NK-92 treated with Interleukin-12 subunit alpha and Interleukin-12 subunit beta, amount 100 ng/mL, for 24 hours (cell line): ENCODE measurements at regions not wholly inside any gene's neighbourhood (a gene's known extent, or its start where the extent isn't known, plus 50 kb on each side); places are given as distances from the start of the nearest gene placed in this dataset.

ENCODE experiments used
- DNase-seq: peaks from one replicate; lab custom pipeline; 2025; lab: John Stamatoyannopoulos, UW

DNA sequence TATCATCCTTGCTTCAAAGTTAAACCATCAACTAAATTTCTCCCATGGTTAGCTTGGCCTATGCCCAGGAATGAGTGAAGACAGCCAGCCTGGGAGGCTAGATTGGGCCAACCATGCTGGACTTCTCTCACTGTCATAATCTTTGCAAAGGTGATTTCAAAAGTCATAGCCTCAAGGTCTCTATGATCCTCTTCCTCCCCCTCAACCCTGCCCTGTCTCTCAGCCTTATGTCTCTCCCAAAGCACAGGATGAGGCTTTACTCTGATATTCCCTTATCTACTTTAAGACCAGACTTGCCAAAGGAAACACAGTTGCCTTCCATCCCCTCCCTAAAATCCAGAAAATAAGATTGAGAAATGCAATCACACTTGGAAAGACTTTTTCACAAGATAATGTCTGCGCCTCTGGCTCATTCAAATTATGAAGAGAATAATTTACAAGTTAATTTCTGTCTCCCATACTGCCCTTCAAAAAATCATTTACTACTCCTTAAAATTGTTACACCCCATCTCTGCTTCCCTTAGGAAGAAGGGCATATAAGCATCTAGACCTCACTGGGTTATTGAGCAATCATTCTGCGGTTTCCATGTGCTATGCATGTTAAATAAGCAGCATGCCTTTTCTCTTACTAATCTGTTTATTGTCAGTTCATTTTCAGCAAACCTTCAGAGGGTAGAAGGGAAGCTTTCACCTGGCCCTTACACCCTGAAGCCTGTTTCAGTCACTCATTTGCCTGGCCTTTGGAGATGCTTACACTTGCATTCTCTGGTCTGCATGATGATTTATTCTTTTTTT, 113.8 kb upstream of the ANKRD55 start:
- no peak for DNase-seq

DNA sequence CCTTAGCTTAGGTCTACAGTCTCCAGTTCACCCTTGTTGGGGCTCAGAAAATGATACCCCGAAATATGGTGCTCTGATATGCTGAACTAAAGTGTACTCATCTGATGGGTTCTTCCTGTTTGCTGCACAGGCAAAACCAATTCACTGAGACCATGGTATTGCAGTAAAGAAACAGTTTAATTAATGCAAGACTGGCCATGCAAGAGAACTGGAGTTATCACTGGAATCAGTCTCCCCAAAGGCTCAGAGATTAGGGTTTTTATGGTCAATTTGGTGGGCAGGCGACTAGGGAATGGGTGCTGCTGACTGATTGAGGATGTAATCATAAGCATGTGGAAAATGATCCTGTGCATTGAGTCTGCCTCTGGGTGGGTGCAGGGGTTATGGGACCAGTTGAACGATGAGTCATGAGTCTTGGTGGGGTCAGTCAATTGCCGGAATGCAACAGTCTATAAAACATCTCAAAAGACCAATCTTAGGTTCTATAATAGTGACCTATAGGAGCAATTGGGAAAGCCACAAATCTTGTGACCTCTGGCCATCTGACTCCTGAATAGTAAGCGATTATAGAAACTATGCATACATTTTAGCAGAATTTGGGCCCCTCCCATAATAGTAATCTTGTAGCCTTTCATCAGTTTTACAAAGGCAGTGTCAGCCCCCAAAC, 113.0 kb upstream of the ANKRD55 start:
- DNase-seq: no peak

DNA sequence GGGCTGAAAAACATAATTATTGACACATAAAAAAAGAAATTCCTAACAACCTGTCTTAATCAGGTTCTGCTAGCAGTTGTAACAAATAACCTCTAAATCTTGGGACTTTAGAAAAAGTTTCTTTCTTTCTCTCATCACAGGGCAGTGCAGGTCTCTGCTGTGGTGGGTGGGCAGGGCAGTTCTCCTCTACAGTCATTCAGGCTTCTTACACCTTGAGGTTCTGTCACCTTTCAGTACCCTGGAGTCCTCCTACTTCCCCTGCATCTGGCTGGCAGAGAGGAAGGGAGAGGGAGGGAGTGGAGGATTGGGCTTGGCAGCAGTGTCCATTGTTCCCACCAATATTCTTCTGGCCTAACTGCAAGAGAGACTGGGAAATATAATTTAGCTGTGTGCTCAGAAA, 112.2 kb upstream of the ANKRD55 start:
- no peak for DNase-seq

DNA sequence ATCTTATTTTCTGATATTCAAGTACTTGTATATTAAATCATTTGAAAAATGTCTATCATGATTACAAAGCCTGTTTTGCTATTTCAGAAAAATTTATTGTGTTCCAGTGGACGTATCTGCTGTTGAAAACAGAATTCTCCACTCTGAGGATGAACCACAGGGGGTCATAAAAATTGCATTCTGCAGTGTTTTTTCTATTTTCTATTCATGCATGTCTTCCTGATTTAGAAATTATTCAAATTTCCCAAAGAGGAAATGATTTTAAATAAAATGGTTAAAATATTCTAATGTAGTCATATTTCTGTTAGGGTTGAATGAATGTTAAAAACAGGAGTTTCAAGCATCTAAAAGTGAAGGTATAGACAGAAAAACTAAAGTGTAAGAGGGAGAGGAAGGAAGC, 111.5 kb upstream of the ANKRD55 start:
- no peak for DNase-seq

DNA sequence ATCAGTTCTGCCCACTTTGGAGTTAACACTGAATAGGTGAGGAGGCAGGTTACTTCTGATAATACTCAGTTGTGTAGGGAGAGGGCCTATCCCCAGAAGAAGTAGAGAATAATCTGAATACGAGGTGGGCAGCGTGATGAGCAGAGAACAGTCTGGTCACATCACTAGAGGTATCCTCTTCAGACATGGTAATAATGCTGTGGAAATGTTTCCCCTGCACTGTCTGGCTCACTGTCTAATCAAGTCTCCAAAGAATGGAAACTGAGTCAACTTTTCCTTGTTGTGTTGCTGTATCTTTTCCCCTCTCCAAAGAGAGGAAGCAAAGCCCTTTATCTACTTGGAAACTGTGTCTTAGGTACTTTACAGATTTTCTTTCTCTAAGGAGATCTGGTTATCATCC, 110.9 kb upstream of the ANKRD55 start:
- no peak for DNase-seq

DNA sequence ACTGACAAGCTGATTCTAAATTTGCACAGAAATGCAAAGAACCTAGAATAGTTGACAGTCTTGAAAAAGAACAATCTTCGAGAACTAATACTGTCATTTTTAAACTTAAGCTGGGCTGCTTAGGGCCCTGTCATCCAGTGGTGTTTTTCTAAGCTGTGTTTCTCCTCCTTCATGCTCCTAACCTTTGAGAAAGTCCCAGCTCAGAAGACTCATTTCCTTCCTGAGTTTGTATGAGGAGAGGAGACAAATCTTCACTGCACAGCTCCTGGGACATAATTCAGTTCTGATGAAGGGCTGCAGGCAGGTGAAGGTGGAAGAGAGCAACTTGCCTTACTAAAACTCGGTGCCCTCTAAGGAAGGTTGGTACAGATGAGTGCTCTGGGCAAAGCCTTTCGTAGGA, 109.5 kb upstream of the ANKRD55 start:
- no peak for DNase-seq

DNA sequence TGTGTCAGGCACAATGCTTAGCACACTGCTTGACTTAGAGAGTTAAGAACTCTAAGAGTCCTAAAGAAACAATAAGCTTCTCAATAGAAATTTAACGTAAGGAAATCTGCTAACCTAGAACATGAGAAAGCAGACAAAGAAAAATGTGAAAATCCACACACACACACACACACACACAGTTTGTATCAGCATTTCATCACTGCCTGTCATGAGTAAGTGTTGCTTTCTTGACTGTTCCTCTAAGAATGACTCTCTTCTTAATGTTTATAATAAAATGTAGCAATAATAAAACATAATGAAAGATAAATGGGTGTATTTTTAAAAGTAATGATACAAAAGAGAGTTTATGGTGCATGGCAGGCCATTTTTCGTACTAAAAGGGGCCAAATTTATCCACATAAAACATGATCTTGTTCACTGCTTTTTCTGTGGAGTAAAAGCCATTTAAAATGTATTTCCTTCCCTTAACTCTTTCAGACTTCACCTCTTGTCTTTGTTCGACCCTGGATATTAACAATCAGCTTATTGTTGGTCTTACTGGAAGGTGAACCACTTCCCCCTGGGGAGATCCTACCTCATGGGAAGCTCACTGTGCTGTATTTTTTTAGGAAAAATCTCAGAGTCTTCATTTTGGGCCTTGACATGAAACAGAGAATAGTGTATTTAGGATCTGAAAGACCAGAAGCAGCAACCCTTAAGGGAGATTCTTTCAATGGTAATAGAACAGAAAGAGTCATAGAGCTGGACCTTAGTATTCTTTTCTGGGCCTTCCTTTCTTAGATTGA, 107.3 kb upstream of the ANKRD55 start:
- DNase-seq: no peak

DNA sequence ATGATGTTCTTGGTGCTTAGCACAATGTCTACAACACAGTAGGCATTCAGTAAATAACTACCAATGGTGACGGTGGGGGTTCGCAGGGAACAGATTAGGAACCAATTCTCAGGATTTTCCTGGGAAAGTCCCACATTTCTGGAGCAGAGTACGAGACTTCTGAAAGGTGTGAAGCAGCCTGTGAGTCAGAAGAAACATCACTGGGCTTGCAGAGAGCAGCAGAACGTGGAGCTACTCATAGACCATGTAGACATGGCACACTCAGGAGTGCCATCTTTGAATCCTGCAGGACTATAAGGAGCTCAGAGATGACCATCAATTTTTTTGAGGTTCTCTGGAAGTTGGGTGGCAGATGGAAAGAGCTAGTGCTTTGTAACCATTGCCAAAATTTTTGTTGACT, 106.6 kb upstream of the ANKRD55 start:
- DNase-seq: no peak

DNA sequence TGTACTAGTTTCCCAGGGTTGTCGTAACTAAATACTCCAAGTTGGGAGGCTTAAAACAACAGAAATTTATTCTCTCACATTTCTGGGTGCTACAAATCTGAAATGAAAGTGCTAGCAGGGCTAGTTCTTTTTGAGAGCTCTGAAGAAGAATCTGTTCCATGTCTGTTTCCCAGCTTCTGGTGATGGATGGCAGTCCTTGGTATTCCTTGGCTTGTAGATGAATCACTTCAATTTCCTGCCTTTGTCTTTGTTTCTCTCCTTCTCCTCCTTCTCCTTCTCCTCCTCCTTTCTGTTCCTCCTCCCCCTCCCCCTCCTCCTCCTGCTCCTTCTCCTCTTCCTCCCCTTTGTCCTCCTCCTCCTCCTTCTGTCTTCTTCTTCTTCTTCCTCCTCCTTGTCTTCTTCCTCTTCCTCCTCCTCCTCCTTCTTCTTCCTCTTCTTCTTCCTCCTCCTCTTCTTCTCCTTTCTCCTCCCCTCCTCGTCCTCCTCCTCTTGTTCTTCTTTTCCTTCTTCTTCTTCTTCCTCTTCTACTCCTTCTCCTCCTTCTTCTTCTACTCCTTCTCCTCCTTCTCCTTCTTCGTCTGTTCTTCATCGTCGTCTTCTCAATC, 104.7 kb upstream of the ANKRD55 start:
- no peak for DNase-seq

DNA sequence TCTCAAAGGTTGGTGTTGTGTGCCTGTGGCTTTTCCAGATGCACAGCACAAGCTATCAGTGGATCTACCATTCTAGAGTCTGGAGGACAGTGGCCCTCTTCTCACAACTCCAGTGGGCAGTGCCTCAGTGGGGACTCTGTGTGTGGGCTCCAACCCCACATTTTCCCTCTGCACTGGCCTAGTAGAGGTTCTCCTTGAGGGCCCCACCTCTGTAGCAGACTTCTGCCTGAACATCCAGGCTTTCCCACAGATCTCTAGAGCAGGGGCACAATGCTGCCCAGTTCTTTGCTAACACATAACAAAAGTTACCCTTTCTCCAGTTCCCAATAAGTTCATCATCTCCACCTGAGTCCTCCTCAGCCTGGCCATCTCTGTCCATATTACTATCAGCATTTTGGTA, 102.1 kb upstream of the ANKRD55 start:
- no peak for DNase-seq

DNA sequence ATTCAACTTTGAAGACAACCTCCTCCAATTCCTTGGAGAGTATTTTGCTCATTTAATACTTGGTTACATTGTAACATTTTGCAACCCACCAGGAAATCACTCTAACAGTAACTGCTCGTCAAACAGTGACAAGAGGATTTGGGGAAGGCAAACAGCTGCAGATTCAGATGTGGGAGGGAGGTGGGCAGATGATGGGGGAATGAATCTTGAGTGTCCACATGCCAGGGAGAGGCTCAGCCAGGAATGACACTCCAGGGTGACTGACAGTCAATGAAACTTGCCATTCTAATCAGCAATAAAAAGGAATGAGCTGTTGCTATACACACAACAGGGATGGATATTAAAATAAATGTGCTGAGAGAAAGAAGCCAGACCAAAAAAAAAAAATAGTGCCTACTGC, 97.7 kb upstream of the ANKRD55 start:
- no peak for DNase-seq

DNA sequence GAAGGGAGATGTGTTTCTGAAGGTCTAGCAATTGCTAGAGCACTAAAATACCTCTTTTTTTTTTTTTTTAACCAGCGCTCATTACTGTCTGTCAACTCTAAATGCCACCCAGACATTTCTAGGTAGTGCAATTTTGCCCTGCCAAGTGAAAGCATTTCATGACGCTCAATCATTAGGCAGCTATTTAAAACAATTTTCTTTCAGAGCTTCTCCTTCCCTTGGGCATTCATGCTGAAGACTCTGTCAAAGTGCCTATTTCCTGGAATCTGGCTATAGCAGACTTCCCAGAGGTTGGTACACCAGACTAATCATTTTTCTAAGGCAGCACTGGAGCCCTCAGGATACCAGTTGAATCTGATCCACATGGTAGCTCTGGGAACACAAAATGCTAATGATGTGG, 97.0 kb upstream of the ANKRD55 start:
- no peak for DNase-seq

DNA sequence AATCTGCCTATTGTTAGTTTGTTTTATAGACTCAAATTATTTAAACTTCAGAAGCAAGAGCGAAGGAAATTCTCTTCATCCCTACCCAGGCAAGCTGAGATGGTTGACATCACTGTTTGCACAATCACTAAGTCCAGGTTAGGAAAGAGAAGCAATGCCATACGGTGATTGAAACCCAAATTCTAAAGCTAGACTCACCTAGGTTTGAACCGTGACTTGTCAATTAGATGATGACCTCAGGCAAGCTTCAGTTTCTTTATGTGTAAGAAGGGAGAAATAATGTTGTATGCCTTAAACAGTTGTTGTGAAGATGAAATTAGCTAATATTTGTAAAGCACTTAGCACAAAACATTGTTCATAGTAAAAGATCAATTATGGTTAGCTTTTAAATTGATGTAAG, 96.5 kb upstream of the ANKRD55 start:
- no peak for DNase-seq

DNA sequence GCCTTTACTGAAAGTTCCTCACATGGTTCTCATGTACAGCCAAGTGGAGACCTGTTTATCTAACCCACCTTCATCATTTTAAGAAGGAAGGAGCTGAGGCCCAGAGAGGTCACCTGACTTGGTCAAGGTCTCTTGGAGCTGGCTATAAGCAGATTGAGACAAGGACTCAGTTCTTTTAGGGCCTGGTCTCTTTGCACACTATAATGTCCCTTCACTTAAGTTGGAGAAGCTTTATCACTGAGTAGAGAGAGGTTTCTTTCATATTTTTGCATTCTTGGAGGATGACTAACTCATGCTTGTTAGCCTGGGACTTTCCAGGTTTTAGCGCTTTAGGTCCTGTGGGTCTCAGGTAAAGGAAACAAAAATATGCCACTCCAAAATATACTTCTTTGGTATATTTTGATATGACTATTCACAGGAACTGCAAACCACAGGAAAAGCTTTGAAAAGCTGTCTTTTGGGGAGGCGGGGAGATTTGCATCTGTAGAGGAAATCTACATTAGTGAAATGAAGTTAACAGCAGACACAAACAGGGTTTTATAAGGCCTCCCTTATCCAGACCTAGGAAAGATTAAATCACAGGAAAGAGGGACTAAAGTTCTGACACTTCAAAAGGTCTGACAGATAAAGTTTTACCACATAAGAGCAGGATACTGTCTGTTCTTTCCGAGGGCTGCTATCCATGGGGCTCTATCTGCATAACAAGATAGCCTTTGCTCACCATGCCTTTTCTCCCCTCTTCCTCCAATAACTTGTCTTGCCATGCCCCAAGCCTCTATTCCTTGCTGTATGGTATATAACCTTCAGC, 95.8 kb upstream of the ANKRD55 start:
- no peak for DNase-seq

DNA sequence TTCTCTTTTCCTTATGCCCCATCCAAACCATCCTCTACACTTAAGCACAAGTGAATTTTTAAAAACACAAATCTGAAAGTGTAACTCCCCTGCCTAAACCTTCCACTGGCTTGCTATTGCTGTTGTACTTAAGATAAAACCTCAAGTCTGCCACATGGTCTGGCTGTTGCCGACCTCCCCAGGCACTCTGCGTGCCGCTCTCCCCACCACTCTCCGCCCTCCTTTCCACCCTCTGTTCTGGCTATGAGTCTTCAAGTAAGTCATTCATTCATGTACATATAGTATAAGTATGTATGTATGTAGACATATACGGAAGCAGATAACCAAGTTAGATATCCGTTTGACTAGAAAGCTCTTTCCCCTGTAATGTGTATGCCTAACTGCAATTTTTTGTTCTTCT, 94.7 kb upstream of the ANKRD55 start:
- no peak for DNase-seq

DNA sequence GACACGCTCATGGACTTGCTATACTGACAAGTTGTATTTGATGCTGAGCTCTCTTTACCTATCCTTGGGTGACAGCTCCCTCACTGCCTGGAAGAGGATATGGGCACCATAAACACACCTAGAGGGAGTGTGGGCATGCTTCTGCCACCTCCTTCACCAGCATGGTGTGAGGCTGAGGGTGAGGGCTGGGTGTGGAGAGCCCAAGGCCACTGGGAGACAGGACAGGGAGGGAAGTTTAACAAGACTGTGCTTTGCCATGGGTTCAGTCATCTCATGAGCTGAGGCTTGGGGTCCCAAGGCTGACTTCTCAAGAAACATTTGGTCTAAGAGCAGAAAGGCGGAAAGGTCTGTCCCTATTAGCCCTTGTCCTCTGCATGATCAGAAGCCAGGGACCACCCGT, 93.6 kb upstream of the ANKRD55 start:
- DNase-seq: no peak

DNA sequence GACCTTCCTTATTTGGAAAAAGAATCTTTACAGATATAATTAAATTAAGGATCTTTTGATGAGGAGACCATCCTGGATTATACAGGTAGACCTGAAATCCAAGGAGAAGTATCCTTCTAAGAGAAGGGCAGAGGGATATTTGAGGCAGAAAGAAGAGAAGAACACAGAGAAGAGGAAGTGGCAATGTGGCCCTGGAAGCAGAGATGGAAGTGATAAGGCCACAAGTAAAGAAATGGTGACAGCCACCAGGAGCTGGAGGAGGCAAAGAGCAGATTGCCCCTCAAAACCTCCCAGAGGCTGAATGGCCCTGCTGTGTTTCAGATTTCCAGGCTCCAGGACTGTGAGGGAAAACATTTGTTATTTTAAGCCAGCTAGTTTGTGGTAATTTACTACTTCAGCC, 93.0 kb upstream of the ANKRD55 start:
- no peak for DNase-seq

DNA sequence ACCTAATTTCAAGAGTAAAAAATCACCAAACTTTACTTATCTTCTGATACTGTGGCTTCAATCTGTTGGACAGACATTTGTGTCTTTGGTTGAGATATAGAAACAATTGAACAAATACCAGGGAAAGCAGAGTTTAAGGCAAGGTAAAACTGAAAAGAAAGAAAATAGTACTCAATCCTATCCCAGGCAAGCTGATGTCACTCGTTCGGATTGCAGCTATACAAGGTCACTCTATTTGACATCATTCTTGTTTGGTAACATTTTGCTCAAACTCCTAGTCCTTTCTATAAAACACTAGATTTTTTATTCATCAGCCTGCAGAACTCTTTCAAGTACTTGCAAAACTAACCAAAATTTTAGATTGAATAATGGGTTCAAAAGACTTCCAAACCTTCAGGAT, 91.9 kb upstream of the ANKRD55 start:
- DNase-seq: no peak

DNA sequence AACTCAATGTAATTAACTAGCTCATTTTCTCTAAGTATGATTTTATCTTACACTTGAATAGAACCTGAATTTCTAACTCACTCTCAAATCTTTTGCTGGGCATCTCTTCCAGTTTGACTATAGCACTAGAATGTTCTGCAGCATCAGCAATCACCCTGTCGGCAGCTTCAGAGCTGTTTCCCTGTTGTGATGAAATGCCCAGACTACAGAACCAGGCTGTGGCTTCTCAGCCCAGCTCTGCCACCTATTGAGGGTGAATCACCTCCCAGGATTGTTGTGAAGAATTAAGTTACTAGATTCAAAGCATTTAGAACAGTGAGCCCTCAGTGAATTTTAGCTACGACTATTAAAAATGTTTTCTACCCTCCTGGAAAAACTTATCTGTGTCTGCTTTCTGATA, 90.4 kb upstream of the ANKRD55 start:
- no peak for DNase-seq

DNA sequence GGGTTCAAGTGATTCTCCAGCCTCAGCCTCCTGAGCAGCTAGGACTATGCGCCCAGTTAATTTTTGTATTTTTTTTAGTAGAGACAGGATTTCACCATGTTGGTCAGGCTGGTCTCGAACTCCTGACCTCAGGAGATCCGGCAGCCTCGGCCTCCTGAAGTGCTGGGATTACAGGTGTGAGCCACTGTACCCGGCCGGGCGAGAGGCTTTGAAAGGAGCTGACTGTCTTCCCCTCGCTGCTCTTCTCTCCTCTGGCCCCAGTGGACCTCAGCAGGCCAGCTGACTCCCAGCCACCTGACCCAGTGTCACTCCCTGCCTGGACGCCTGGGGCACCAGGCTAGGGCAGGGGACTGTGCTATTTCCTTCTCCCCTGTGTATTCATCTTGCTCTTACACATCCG, 89.5 kb upstream of the ANKRD55 start:
- no peak for DNase-seq

DNA sequence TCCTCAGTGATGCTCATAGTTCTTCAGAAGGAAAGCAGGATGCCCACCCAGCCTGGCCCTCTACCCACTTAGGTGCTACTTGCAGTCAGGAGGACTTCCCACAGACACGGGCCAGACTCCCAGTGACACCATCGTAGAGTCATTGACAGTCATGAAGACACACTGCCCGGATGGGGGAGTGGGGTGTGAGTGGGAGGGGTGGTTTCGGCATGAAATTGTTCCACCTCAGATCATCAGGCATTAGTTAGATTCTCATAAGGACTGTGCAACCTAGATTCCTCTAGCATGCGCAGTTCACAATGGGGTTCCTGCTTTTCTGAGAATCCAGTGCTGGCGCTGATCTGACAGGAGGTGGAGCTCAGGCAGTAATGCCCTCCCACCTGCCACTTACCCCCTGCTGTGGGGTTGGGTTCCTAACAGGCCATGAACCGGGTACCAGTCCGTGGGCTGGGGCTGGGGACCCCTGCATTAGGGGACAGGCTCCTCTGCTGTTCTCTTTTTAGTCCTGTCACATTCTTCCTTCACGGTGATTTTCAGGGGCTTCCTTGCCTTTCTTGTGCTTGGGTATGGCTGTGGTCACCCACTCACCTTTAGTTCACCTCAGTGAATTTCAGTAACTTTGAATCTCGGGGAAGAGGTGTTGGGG, 88.2 kb upstream of the ANKRD55 start:
- DNase-seq: no peak
